T-helper 1 cell treated with Interleukin-12 subunit alpha and Interleukin-12 subunit beta and Interleukin-4 antibody, amounts not matched to agents 30 μg/mL and 1 μg/mL, for 36 hours (primary cell): ENCODE measurements at regions not wholly inside any gene's neighbourhood (a gene's known extent, or its start where the extent isn't known, plus 50 kb on each side); places are given as distances from the start of the nearest gene placed in this dataset.
"Not testable (repeated sequence)": the region's sequence is repeated elsewhere in the genome, so short reads cannot be mapped to it uniquely, and the experiment has no call there.

Source experiments
- H3K27ac Mint-ChIP-seq: one replicate; pipeline ENCODE4 v1.8.0; 2021; ENCODE audit warnings: mild to moderate bottlenecking, mixed read lengths
- H3K27me3 Mint-ChIP-seq: one replicate; pipeline ENCODE4 v1.8.0; 2021; ENCODE audit warnings: low read depth, mixed read lengths
- H3K36me3 Mint-ChIP-seq: one replicate; pipeline ENCODE4 v1.8.0; 2021; ENCODE audit warnings: low read depth, mixed read lengths
- H3K4me1 Mint-ChIP-seq: one replicate; pipeline ENCODE4 v1.8.0; 2021; ENCODE audit warnings: low read depth, mixed read lengths
- H3K4me3 Mint-ChIP-seq: one replicate; pipeline ENCODE4 v1.8.0; 2021; ENCODE audit warnings: mild to moderate bottlenecking, moderate library complexity, mixed read lengths
- H3K9me3 Mint-ChIP-seq: one replicate; pipeline ENCODE4 v1.8.0; 2021; ENCODE audit warnings: mixed read lengths

DNA sequence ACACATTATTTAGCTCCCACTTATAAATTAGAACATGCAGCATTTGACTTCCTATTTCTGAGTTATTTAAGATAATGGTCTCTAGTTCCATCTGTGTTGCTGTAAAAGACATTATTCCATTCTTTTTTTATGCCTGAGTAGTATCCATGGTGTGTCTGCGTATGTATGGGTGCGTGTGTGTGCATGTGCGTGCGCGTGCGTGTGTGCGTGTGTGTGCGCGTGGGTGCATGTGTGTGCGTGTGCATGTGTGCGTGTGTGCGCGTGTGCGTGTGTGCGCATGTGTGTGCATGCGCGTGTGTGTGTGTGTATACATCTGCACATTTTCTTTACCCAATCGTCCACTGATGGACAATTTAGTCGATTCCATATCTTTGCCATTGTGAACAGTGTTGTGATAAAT is 479.4 kb upstream of the TMEM132C start:
- Mint-ChIP-seq H3K27me3 (no peaks in the 10 kb centered on the region), H3K36me3 (no peaks in the 10 kb centered on the region), H3K27ac (no peak overlapping the region), H3K4me1 (no peaks in the 10 kb centered on the region), H3K9me3 (peaks cover 22% of the 10 kb centered on the region), H3K4me3 (no peak overlapping the region)

DNA sequence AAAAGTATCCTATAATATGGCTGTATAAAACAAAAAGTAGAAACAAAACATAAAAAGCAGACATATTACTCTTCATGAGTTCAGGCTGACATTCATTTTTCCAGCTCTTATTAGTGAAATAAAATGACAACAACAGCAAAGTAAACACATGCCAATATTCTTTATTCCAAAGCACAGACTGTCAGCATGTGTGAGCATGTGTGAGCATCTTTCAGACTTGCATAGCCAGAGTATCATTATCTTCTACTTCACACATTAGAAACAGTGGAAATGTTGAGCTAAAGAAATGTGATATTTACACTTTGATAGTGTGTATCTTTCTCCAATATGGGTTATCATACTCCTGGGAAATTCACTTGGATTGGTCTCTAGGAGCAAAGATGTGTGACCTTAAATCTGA is 476.6 kb upstream of the TMEM132C start:
- Mint-ChIP-seq H3K4me3 (no peak overlapping the region), H3K27me3 (no peaks in the 10 kb centered on the region), H3K9me3 (peaks cover 18% of the 10 kb centered on the region), H3K4me1 (no peaks in the 10 kb centered on the region), H3K36me3 (no peaks in the 10 kb centered on the region), H3K27ac (no peak overlapping the region)

DNA sequence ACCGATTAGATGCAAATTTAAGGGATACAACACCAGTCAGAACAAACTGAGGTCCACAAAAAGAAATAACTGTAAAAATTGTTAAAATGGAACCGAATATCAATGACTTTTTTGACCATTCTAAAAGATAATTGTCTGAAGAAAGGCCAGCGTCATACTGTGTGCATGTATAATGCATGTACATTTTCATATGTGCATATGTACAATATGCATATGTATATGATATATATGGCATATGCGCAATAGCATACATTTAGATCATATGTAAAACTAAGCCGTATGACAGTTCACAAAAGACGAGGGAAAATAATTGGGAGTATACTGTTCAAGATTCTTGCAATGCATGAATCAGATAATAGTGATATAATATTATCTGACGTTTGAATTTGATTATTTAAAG is 475.8 kb upstream of the TMEM132C start:
- peaks cover 18% of the 10 kb centered on the region for H3K9me3 Mint-ChIP-seq
- no peak overlapping the region for H3K4me3 Mint-ChIP-seq
- no peaks in the 10 kb centered on the region for H3K36me3 Mint-ChIP-seq
- H3K27me3 Mint-ChIP-seq = no peaks in the 10 kb centered on the region
- no peak overlapping the region for H3K27ac Mint-ChIP-seq
- H3K4me1 Mint-ChIP-seq = no peaks in the 10 kb centered on the region

DNA sequence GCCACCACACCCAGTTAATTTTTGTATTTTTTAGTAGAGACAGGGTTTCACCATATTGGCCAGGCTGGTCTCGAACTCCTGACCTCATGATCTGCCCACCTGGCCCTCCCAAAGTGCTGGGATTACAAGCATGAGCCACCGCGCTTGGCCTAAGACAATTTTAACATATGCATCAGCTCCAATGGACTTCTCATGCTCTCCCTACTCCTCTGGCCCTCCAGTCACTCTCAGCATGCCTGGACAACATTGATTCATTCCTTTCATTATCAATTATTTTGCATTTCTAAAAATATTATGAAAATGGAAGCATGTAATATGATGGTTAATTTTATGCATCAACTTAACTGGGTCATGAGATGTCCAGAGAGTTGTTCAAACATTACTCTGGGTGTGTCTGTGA is 469.1 kb upstream of the TMEM132C start:
- peaks cover 3% of the 10 kb centered on the region for H3K9me3 Mint-ChIP-seq
- H3K27me3 Mint-ChIP-seq = no peaks in the 10 kb centered on the region
- no peaks in the 10 kb centered on the region for H3K36me3 Mint-ChIP-seq
- no peak overlapping the region for H3K4me3 Mint-ChIP-seq
- H3K4me1 Mint-ChIP-seq = no peaks in the 10 kb centered on the region
- no peak overlapping the region for H3K27ac Mint-ChIP-seq

DNA sequence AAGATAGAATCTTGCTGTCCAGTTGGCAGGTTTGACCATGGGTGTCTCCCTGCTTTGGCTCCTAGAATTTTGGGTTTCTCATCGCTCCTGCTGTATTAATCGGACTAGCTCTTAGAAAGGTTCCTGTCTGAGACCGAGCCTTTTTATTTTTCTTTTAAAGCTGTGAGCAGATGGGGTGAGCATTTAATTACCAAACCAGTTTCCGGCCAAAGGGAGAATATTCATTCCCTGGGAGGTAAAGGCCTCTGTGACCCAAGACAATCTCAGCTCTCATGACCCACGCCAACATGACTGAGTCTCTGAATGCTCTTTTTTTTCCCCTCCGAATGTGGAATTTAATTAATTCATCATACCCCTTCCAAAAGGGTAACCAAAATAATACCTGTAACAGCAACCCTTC is 464.7 kb upstream of the TMEM132C start:
- no peaks in the 10 kb centered on the region for H3K36me3 Mint-ChIP-seq
- H3K27ac Mint-ChIP-seq = no peak overlapping the region
- H3K27me3 Mint-ChIP-seq = no peaks in the 10 kb centered on the region
- H3K4me3 Mint-ChIP-seq = no peak overlapping the region
- H3K4me1 Mint-ChIP-seq = no peaks in the 10 kb centered on the region
- H3K9me3 Mint-ChIP-seq = peaks cover 7% of the 10 kb centered on the region

DNA sequence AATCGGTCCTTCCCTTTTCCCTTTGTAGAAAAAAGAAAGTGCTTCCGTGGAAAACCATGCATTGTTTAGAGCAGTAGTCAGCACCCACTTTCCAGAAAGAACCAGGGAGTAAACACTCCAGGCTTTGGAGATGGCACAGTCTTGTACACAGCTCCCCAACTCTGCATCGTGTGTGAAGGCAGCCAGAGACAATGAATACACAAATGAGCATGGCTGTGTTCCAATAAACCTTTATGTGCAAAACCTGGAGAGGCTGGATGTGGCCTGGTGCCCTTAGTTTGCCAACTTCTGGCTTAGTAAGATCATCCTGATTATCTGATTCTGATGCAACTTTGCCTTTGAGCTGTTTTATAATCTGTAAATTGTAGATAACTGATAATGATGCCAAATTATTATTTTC is 463.4 kb upstream of the TMEM132C start:
- H3K36me3 Mint-ChIP-seq = no peaks in the 10 kb centered on the region
- no peaks in the 10 kb centered on the region for H3K27me3 Mint-ChIP-seq
- no peaks in the 10 kb centered on the region for H3K4me1 Mint-ChIP-seq
- no peak overlapping the region for H3K4me3 Mint-ChIP-seq
- H3K27ac Mint-ChIP-seq = no peak overlapping the region
- H3K9me3 Mint-ChIP-seq = peaks cover 4% of the 10 kb centered on the region

DNA sequence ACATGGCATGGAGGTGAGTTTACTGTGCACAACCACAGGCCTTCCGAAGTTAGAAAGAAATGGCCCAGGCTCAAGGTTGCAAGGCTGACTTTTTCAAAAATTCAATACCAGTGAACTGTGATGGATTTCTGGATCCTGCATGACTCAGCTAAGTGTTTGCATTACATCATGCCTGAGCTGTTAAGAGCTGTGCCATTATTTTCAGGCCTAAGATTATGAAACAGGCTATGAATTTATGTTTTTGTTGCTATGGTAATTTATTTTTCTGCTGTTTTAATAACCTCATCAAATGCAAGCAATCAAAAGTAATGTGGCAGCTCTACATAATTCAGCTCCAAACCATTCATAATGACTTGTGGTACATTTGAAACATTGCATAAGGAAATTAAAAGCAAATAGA is 457.7 kb upstream of the TMEM132C start:
- peaks cover 7% of the 10 kb centered on the region for H3K9me3 Mint-ChIP-seq
- H3K4me1 Mint-ChIP-seq = no peaks in the 10 kb centered on the region
- H3K4me3 Mint-ChIP-seq = no peak overlapping the region
- H3K27me3 Mint-ChIP-seq = no peaks in the 10 kb centered on the region
- no peak overlapping the region for H3K27ac Mint-ChIP-seq
- no peaks in the 10 kb centered on the region for H3K36me3 Mint-ChIP-seq

DNA sequence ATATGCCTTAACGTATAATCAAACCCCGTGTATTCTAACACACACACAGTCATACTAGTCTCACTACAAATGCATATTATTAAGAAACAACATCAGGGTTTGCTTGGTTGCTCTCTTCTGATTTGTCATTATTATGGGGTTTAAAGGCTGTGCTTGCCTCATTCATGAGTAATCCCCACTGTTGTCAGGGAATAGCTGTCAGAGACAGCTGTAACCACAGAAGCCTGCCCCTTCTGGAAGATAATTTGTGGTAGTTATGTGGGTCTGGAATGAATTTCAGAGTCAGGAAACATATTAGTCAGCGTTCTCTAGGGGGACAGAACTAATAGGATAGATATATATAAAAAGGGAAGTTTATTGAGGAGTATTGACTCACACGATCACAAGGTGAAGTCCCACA is 456.9 kb upstream of the TMEM132C start:
- H3K27ac Mint-ChIP-seq = no peak overlapping the region
- no peaks in the 10 kb centered on the region for H3K36me3 Mint-ChIP-seq
- peaks cover 13% of the 10 kb centered on the region for H3K9me3 Mint-ChIP-seq
- no peaks in the 10 kb centered on the region for H3K27me3 Mint-ChIP-seq
- no peaks in the 10 kb centered on the region for H3K4me1 Mint-ChIP-seq
- H3K4me3 Mint-ChIP-seq = no peak overlapping the region

DNA sequence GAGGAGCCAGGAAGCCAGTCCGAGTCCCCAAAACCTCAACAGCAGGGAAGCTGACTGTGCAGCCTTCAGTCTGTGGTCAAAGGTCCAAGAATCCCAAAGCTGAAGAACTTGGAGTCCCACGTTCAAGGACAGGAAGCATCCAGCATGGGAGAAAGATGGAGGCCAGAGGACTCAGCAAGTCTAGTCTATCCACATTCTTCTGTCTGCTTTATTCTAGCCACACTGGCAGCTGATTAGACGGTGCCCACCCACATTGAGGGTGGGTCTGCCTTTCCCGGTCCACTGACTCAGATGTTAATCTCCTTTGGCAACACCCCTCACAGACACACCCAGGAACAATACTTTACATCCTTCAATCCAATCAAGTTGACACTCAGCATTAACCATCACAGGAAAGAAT is 456.5 kb upstream of the TMEM132C start:
- H3K9me3 Mint-ChIP-seq = peaks cover 13% of the 10 kb centered on the region
- not testable (repeated sequence) for H3K4me1 Mint-ChIP-seq, H3K4me3 Mint-ChIP-seq, H3K27ac Mint-ChIP-seq, H3K36me3 Mint-ChIP-seq, H3K27me3 Mint-ChIP-seq

DNA sequence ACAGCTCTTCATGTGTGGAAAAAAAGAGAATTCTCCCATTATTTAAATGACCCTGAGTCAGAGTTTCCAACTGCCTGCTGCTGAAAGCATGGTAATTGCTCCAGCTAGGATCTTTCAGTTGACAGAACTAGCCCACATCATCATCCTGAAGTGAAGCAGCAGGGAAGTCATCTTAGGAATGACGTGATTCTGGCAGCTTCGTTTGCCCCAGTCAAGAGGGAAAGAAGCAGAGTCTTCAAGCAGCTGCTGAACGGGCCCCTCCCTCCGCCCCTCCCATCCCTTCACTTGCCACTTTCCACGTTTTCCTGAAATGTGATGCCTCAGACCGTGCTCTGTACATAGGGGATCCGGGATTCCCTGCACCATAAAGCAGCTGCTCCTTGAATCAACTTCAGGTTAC is 455.0 kb upstream of the TMEM132C start:
- Mint-ChIP-seq H3K27ac (no peak overlapping the region), H3K27me3 (no peaks in the 10 kb centered on the region), H3K4me3 (no peak overlapping the region), H3K36me3 (no peaks in the 10 kb centered on the region), H3K9me3 (peaks cover 13% of the 10 kb centered on the region), H3K4me1 (no peaks in the 10 kb centered on the region)

DNA sequence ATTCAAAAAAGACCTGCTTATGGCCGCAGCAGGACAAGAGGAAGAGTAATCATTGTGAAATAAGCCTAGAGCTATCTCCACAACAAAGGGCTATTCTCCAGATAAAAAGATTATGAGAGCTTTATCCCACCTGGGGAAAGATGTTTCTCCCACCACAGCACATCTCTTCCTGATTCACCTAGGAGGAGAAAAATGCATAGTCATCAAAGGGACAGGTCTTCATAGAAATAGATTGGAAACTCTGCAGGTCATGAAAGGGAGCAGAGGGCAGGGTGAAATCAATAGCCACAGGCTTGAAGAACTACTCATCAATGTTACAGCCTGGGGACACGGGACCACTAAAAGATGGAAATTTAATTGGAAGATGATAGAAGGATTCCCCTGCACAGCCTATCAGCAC is 453.8 kb upstream of the TMEM132C start:
- H3K27me3 Mint-ChIP-seq = no peaks in the 10 kb centered on the region
- no peak overlapping the region for H3K27ac Mint-ChIP-seq
- no peaks in the 10 kb centered on the region for H3K36me3 Mint-ChIP-seq
- no peak overlapping the region for H3K4me3 Mint-ChIP-seq
- H3K4me1 Mint-ChIP-seq = no peaks in the 10 kb centered on the region
- peaks cover 13% of the 10 kb centered on the region for H3K9me3 Mint-ChIP-seq

DNA sequence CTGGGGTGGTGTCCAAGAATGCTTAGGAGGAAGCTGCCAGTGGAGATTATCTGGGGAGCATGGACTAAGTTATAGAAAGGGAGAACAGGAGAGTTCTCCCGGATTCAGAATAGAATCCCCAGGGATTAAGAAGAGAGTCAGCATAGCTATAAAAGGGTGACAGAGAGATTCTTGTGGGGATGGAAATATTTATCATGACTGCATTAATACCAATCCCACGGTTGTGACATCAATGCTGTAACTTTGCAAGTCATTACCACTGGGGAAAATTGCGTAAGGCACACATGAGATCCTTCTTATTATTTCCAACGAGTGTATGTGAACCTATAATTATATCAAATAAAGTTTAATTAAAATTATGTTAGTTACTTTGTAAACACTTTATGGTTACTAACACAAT is 447.9 kb upstream of the TMEM132C start:
- H3K4me1 Mint-ChIP-seq = no peaks in the 10 kb centered on the region
- no peak overlapping the region for H3K27ac Mint-ChIP-seq
- peaks cover 14% of the 10 kb centered on the region for H3K9me3 Mint-ChIP-seq
- H3K27me3 Mint-ChIP-seq = no peaks in the 10 kb centered on the region
- no peak overlapping the region for H3K4me3 Mint-ChIP-seq
- no peaks in the 10 kb centered on the region for H3K36me3 Mint-ChIP-seq

DNA sequence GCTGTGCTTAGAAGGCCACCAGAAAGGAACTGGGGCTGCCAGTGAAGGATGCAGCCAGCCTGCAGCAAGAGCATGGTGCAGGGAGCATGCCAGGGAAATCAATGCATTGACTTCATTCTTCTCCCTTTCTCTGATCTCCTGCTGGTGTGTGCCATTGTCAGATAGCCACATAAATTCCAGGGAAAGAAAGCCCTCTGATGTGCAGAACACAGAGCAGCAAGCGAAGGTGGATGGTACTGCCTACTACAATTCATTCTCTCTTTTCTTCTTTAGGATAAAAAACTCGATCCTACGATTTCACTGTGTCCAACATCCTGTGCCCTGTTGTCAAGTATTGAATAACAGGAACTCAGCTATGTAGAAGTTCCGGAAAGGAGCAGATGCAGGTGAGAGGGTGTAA is 446.7 kb upstream of the TMEM132C start:
- no peaks in the 10 kb centered on the region for H3K27me3 Mint-ChIP-seq
- peaks cover 16% of the 10 kb centered on the region for H3K9me3 Mint-ChIP-seq
- no peak overlapping the region for H3K27ac Mint-ChIP-seq
- no peaks in the 10 kb centered on the region for H3K36me3 Mint-ChIP-seq
- no peaks in the 10 kb centered on the region for H3K4me1 Mint-ChIP-seq
- no peak overlapping the region for H3K4me3 Mint-ChIP-seq

DNA sequence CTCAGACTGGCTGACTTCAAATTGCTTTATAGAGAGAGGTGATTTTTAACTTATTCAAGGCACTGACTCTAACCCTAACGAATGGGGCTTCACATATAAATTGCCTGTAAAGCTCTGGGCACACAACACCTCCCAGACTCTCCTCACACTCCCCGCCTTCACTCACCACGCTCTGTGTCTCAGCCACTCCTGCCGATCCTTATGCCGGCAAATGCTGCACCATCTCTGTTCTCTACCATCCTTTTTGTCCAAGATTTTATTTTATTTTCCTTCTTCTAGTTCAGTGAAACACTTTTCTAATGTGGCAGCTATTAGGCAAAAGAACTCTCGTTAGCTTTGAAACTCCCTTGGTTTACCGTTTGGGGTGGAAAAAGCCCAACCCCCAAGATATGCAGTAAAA is 446.1 kb upstream of the TMEM132C start:
- H3K4me1 Mint-ChIP-seq = no peaks in the 10 kb centered on the region
- H3K9me3 Mint-ChIP-seq = peaks cover 20% of the 10 kb centered on the region
- H3K4me3 Mint-ChIP-seq = no peak overlapping the region
- H3K27ac Mint-ChIP-seq = no peak overlapping the region
- H3K27me3 Mint-ChIP-seq = no peaks in the 10 kb centered on the region
- H3K36me3 Mint-ChIP-seq = no peaks in the 10 kb centered on the region

DNA sequence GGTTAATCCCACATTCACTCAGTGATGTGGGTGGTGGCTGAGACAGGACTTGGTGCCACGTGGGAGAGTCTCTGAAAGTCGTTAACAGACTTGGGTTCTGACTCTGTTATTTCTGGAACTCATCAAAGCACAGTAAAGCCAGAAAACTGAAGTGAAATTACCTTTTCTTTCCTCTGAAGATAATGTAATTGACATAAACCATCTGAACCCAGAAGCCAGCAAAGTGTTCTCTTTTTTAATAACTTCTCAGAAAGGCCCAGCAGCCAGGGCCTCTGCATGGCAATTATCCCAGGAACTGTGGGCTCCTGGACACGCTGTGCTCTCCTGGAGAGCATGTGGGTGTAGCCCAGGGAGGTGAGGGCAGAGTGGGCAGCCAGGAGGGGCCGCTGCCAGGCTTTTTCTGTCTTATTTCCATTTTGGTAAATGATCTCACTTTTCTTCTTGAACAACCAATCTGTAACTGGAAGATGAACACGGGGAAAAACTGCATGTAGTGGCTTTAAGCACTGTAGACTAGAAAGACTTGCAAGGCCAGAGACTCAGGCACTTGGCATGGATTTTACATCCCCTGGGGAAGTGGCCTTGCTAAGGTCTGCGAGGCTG is 444.1 kb upstream of the TMEM132C start:
- Mint-ChIP-seq H3K36me3 (no peaks in the 10 kb centered on the region), H3K4me1 (no peaks in the 10 kb centered on the region), H3K27me3 (no peaks in the 10 kb centered on the region), H3K27ac (no peak overlapping the region), H3K4me3 (no peak overlapping the region), H3K9me3 (peaks cover 20% of the 10 kb centered on the region)

DNA sequence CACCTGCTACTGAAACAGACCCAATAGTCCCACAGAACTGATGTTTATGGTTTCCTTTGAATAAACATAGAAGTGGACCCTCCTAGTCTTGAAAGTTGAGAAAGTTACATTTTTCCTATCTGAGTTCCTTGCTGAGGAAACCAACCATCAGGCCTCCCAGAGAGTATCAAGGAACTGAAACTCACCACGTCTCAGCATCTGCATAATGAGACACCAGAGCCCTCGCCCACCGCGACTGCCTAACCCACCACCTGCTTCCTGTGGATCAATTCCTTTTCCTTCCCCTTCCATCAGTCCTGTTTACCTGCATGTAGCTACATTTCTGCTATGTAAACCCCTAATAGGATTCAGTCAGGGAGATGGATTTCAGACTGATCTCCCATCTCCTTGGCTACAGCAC is 443.2 kb upstream of the TMEM132C start:
- Mint-ChIP-seq H3K27me3 (no peaks in the 10 kb centered on the region), H3K9me3 (peaks cover 24% of the 10 kb centered on the region), H3K27ac (no peak overlapping the region), H3K4me3 (no peak overlapping the region), H3K4me1 (no peaks in the 10 kb centered on the region), H3K36me3 (no peaks in the 10 kb centered on the region)
